IgD-negative memory B cell (primary cell): ENCODE measurements at regions not wholly inside any gene's neighbourhood (a gene's known extent, or its start where the extent isn't known, plus 50 kb on each side); places are given as distances from the start of the nearest gene placed in this dataset.

Source experiments
- H3K27ac Mint-ChIP-seq, 3 donors: one replicate each; pipeline ENCODE4 v1.8.0; 2020 to 2022; ENCODE audit warnings: mild to moderate bottlenecking in 3 of 3, mixed read lengths in 3 of 3, moderate library complexity in 1 of 3
- H3K27me3 Mint-ChIP-seq: one replicate; pipeline ENCODE4 v1.8.0; 2021; ENCODE audit warnings: mixed read lengths
- H3K36me3 Mint-ChIP-seq: one replicate; pipeline ENCODE4 v1.8.0; 2020; ENCODE audit warnings: mild to moderate bottlenecking, mixed read lengths
- H3K4me1 Mint-ChIP-seq, 3 donors: one replicate each; pipeline ENCODE4 v1.8.0; 2020 to 2022; ENCODE audit warnings: mixed read lengths in 3 of 3, mild to moderate bottlenecking in 1 of 3
- H3K4me3 Mint-ChIP-seq, 4 donors: one replicate each; pipeline ENCODE4 v1.8.0; 2020 to 2022; ENCODE audit warnings: mild to moderate bottlenecking in 4 of 4, mixed read lengths in 4 of 4, moderate library complexity in 3 of 4
- H3K9me3 Mint-ChIP-seq, 3 donors: one replicate each; pipeline ENCODE4 v1.8.0; 2020 to 2021; ENCODE audit warnings: mixed read lengths in 3 of 3, mild to moderate bottlenecking in 1 of 3

DNA sequence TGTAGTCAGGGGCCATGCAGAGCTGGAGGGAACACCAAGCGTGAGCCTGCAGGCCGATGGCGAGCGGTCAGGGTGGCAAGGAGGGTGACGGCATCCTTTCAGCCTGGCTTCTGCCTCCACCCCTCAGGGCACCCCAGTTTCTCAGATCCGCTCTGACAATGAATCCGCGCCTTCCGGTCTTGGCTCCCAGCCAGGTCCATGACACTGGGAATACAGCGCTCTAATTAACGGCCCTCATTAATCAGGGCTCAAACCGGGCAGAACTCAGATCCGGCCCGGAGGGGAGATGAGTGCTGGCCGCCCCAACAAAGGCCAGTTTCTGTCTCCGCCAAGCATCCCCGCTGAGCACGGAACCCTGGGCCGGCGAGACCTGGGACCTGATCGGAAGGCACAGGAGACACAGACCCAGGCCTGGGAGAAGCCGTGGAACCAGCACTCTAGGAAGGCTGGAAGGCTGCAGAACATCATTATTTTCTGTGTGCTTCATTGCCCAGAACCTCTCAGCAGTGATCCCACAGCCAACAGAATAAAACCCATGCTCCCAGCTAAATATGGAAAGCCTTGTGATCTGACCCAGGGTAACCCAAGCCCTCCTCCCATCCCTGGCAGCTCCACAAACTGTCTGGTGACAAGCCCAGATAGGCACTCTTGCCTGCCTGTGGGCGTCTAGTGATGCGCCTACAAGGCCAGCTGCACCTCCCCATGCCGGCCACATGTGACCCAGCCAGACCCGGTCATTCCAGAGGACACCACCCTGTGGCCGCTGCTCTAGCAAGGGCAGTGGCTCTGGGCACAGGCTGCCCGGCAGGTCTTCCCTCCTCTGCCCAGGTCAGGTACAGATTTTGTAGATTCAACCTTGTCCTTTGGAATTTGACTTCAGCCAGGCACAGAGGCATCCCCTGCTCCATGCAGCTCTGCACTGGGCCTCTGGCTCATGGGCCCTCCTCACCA lies 438.7 kb upstream of the MYT1L start:
- H3K4me3 Mint-ChIP-seq, result no peak overlapping the region
- no peaks in the 10 kb centered on the region for H3K9me3 Mint-ChIP-seq
- H3K4me1 Mint-ChIP-seq, result no peaks in the 10 kb centered on the region
- no peaks in the 10 kb centered on the region for H3K36me3 Mint-ChIP-seq
- no peak overlapping the region for H3K27ac Mint-ChIP-seq
- H3K27me3 Mint-ChIP-seq, result no peaks in the 10 kb centered on the region

DNA sequence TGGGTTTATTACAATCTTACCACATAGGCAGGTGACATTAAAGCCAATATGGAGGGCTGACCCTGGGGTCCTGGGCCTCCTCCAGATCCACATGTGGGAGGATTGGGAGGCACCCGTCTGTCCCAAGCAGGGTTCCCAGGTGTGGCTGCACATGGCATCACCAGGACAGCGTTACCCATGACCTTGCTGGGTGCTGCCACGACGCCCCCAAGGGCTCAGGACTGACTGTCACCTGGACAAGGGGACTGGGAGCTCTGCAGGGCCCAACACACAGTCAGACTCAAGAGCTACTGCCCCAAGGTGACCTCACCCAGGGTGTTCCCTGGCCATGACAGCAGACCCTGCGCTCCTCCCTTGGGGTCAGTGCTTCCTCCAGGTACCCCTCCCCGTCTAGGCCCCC lies 437.4 kb upstream of the MYT1L start:
- H3K27ac Mint-ChIP-seq, result no peak overlapping the region
- no peak overlapping the region for H3K4me3 Mint-ChIP-seq
- no peaks in the 10 kb centered on the region for H3K27me3 Mint-ChIP-seq
- H3K36me3 Mint-ChIP-seq, result no peaks in the 10 kb centered on the region
- no peaks in the 10 kb centered on the region for H3K9me3 Mint-ChIP-seq
- H3K4me1 Mint-ChIP-seq, result no peaks in the 10 kb centered on the region

DNA sequence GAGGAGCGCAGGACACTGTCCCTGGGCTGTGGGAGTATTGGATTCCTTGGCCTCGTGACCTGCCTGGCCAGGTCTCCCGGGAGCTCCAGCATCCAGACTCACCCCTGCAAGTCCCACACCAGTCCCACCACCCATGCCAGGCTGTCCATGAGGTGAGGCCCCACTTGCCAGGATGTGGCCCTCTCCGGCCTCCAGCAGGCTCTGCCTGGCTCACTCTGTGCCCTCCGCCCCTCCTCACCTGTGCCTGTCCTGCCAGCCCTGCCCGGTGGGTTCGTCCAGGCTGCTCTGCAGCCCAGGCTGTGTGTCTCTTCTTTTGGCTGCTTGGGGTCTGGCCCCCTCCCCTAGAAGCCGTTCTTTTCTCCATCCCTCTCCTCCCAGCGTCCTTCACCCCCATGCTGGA lies 436.8 kb upstream of the MYT1L start:
- Mint-ChIP-seq H3K4me1 (no peaks in the 10 kb centered on the region), H3K4me3 (no peak overlapping the region), H3K27me3 (no peaks in the 10 kb centered on the region), H3K36me3 (no peaks in the 10 kb centered on the region), H3K27ac (no peak overlapping the region), H3K9me3 (no peaks in the 10 kb centered on the region)

DNA sequence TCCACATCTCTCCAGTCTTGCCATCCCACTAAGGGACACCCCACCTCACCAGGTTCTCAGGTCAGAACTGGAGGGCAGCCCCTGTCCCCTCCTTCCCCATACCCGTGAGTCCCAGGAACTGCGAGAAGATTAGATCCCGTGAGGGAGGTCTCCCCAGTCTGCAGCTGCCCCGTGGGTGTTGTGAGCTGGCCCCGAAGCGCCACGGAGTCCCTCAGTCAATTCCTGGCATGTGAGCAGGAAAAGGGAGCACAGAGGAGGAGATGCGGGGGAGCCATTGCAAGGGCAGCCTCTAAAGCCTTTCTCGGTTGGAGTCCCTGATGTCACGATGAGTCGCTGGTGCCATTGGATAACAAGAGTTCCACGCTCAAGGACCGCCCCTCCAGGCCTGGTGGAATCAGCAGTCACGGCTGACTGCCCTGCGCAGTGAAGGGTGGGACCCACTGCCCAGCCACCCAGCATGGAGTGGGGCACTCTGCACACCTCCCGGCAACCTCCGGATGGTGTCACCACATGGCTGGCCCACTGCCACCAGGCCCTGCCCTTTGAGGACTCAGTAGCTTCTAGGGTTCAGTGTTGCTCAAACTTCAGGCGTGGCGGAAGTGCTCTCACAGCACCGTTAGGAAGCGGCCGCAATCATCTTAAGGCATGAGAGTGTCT lies 434.9 kb upstream of the MYT1L start:
- no peak overlapping the region for H3K27ac Mint-ChIP-seq
- H3K9me3 Mint-ChIP-seq, result peaks cover 0 to under 1% (median 0%) of the 10 kb centered on the region in 3 donors
- no peaks in the 10 kb centered on the region for H3K36me3 Mint-ChIP-seq
- H3K27me3 Mint-ChIP-seq, result no peaks in the 10 kb centered on the region
- no peak overlapping the region for H3K4me3 Mint-ChIP-seq
- no peaks in the 10 kb centered on the region for H3K4me1 Mint-ChIP-seq

DNA sequence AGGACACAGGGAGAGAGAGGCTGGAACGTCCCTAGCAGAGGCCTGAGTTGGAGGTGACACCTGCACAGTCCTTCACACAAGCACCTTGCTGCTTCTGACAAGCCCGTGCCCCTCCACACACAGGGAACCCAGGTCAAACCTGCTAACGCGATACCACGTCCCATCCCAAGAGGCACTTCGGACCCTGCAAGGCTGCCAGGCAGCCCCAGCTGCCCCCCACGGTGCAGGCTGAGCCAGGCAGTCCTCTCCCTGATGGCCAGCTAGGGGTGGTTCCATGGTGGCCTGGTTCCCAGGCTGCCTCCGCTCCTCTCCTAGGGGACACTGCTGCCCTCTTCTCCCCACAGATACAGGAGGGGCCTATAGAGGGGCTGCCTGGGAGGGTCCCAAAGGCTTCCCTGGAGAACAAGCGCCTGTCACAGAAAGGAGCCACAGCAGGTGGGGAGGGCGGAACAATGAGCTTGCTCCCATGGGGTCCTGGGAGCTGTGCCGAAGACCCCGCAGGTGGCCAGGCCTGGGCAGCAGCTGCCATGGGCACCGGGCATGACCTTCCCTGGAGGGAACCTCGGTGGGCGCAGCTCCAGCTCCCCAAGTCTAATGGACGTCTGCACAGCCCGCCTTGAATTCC lies 434.2 kb upstream of the MYT1L start:
- no peak overlapping the region for H3K4me3 Mint-ChIP-seq
- H3K27ac Mint-ChIP-seq, result no peak overlapping the region
- peaks cover 0 to 5% (median 3%) of the 10 kb centered on the region in 3 donors for H3K9me3 Mint-ChIP-seq
- no peaks in the 10 kb centered on the region for H3K36me3 Mint-ChIP-seq
- H3K27me3 Mint-ChIP-seq, result no peaks in the 10 kb centered on the region
- H3K4me1 Mint-ChIP-seq, result no peaks in the 10 kb centered on the region

GRCh38 chr2:2764739-2765138 lies 433.7 kb upstream of the MYT1L start:
- H3K27ac Mint-ChIP-seq, result no peak overlapping the region
- no peak overlapping the region for H3K4me3 Mint-ChIP-seq
- peaks cover 0 to 5% (median 3%) of the 10 kb centered on the region in 3 donors for H3K9me3 Mint-ChIP-seq

GRCh38 chr2:2764001-2764355 lies 432.9 kb upstream of the MYT1L start:
- H3K4me3 Mint-ChIP-seq, result no peak overlapping the region
- H3K9me3 Mint-ChIP-seq, result peaks cover 1 to 6% (median 3%) of the 10 kb centered on the region in 3 donors
- H3K36me3 Mint-ChIP-seq, result no peaks in the 10 kb centered on the region
- no peak overlapping the region for H3K27ac Mint-ChIP-seq
- no peaks in the 10 kb centered on the region for H3K4me1 Mint-ChIP-seq
- H3K27me3 Mint-ChIP-seq, result no peaks in the 10 kb centered on the region

More at GRCh38 chr2:2764739-2765138, 433.7 kb upstream of the MYT1L start:
- H3K4me1 Mint-ChIP-seq, result no peaks in the 10 kb centered on the region
- H3K36me3 Mint-ChIP-seq, result no peaks in the 10 kb centered on the region
- no peaks in the 10 kb centered on the region for H3K27me3 Mint-ChIP-seq

DNA sequence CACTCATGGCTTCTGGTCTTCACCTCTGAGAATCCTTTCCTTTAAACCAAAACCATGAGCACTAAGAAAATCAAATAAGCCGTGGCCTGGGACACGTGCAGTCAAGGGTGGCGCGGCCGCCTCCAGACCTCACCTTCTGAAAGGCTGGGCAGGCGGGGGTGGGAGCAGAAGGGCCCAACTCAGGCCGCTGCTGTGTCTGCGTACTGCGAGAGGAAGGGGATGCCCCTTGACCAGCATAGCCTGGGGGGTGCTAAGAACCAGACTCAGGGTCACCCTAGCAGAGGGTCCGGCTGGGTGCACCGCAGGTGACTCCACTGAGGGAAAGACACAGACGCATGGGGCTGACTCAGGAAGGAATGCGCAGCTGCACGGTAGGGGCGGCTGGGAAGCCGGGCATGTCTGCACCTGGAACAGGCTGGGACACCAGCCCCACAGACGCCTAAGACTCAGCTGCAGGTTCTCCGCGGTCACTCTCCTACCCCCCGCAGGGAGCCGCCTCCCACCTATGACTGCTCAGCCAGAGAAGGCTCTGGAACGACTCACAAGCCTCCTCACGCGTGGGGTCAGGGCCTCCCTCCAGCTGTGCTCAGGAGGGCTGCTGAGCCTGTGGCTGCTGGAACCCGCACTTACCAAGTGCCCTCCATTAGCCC lies 432.4 kb upstream of the MYT1L start:
- peaks cover 1 to 6% (median 3%) of the 10 kb centered on the region in 3 donors for H3K9me3 Mint-ChIP-seq
- no peaks in the 10 kb centered on the region for H3K36me3 Mint-ChIP-seq
- H3K4me1 Mint-ChIP-seq, result no peaks in the 10 kb centered on the region
- peak overlapping the region in 1 of 3 donors; percentile 59 for H3K27ac Mint-ChIP-seq
- H3K4me3 Mint-ChIP-seq, result no peak overlapping the region
- no peaks in the 10 kb centered on the region for H3K27me3 Mint-ChIP-seq

GRCh38 chr2:2762913-2763312 lies 431.8 kb upstream of the MYT1L start:
- H3K36me3 Mint-ChIP-seq, result no peaks in the 10 kb centered on the region
- H3K4me3 Mint-ChIP-seq, result no peak overlapping the region
- no peaks in the 10 kb centered on the region for H3K27me3 Mint-ChIP-seq
- no peaks in the 10 kb centered on the region for H3K4me1 Mint-ChIP-seq
- peaks cover 1 to 6% (median 3%) of the 10 kb centered on the region in 3 donors for H3K9me3 Mint-ChIP-seq
- no peak overlapping the region for H3K27ac Mint-ChIP-seq

- no peak overlapping the region for H3K27ac Mint-ChIP-seq
- no peaks in the 10 kb centered on the region for H3K27me3 Mint-ChIP-seq
- no peak overlapping the region for H3K4me3 Mint-ChIP-seq
Measured at GRCh38 chr2:2762166-2762908, 431.3 kb upstream of the MYT1L start.

DNA sequence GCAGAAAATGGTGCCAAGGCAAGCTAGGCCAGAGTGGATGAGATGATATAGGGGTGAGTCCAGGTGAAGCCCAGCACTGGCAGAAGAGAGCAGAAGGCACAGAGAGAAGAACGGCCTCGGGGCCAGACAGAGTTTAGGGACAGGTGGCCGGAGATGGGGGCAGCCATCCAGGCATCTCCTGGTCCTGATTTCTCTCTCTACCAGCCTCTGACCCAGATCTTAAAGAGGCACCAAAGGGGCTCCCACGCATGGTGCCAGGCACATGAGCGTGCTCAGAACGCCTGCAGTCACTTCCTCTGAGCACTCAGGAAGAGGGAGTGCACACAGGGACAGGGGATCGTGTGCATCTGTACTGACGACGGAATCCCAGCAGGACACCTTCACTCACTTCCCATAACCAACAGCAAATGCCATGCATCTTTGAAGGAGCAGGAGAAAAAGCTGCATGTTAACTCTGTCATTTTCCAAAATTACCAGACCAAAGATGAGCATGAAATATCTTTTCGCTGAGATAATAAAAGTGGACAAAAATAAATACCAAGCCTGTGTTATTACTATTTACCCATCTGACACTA lies 427.8 kb upstream of the MYT1L start:
- no peaks in the 10 kb centered on the region for H3K4me1 Mint-ChIP-seq
- H3K27me3 Mint-ChIP-seq, result no peaks in the 10 kb centered on the region
- no peaks in the 10 kb centered on the region for H3K36me3 Mint-ChIP-seq
- H3K27ac Mint-ChIP-seq, result no peak overlapping the region
- no peak overlapping the region for H3K4me3 Mint-ChIP-seq
- peaks cover 1 to 8% (median 6%) of the 10 kb centered on the region in 3 donors for H3K9me3 Mint-ChIP-seq

More at GRCh38 chr2:2762166-2762908, 431.3 kb upstream of the MYT1L start:
- H3K4me1 Mint-ChIP-seq, result no peaks in the 10 kb centered on the region
- H3K9me3 Mint-ChIP-seq, result peaks cover 1 to 6% (median 3%) of the 10 kb centered on the region in 3 donors
- H3K36me3 Mint-ChIP-seq, result no peaks in the 10 kb centered on the region

DNA sequence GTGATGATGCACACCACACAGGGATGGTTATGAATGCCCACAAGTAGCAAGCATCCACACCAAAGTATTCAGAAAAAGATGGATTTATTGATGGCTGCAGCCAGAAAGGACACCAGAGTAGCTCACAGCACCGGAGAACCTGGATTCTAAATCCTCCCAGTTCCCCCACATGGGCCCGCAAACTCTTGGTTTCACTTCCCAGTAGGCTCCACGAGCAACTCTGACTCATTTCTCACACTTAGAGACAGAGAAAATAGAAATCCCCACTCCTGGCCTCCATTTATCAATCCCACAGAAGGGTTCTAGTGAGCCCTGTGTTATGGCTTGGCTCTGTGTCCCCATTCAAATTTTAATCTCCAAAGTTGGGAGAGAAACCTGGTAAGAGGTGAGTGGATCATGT lies 426.7 kb upstream of the MYT1L start:
- Mint-ChIP-seq H3K27ac (no peak overlapping the region), H3K4me3 (no peak overlapping the region), H3K27me3 (no peaks in the 10 kb centered on the region), H3K36me3 (no peaks in the 10 kb centered on the region), H3K4me1 (no peaks in the 10 kb centered on the region), H3K9me3 (peaks cover 4 to 18% (median 9%) of the 10 kb centered on the region in 3 donors)

- Mint-ChIP-seq H3K27ac (no peak overlapping the region), H3K9me3 (peaks cover 4 to 19% (median 12%) of the 10 kb centered on the region in 3 donors), H3K27me3 (no peaks in the 10 kb centered on the region), H3K4me3 (no peak overlapping the region), H3K36me3 (no peaks in the 10 kb centered on the region), H3K4me1 (no peaks in the 10 kb centered on the region)
Measured at GRCh38 chr2:2756886-2757285, 425.8 kb upstream of the MYT1L start.

DNA sequence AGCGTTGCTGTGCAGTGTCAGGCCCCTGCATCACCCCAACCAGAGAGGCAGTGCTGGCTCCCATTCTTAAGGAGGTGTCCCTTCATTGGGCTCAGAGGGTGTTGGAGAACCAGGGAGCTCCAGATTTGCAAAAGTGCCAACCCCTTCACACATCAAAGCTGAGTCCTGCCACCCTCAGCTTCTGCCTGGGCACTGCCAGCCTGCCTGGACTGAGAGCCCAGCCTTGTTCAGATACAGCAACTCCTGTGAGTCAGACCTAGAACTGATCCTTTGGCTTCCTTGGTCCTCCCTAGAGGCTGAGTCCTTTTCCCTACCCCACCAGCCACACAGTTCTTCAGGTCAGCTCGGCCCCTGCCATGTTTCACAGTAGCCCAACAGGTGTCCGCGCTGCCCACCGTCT lies 424.9 kb upstream of the MYT1L start:
- H3K4me3 Mint-ChIP-seq, result peak overlapping the region in 1 of 4 donors; percentile 30
- H3K36me3 Mint-ChIP-seq, result no peaks in the 10 kb centered on the region
- no peaks in the 10 kb centered on the region for H3K4me1 Mint-ChIP-seq
- H3K9me3 Mint-ChIP-seq, result peaks cover 9 to 18% (median 13%) of the 10 kb centered on the region in 3 donors
- H3K27ac Mint-ChIP-seq, result peak overlapping the region in 1 of 3 donors; percentile 38
- H3K27me3 Mint-ChIP-seq, result no peaks in the 10 kb centered on the region
